ENCODE measurements at regions not wholly inside any gene's neighbourhood (a gene's known extent, or its start where the extent isn't known, plus 50 kb on each side); places are given as distances from the start of the nearest gene placed in this dataset.

- DNase-seq, result no peak
These were observed 466.9 kb downstream of the FUT8 start for GRCh38 chr14:65879248-65880009.

GRCh38 chr14:65880507-65880906, 468.0 kb downstream of the FUT8 start:
- no peak for DNase-seq

GRCh38 chr14:65881642-65882041, 469.1 kb downstream of the FUT8 start:
- no peak for DNase-seq

- no peak for DNase-seq
These were observed 476.1 kb downstream of the FUT8 start for GRCh38 chr14:65888677-65889076.

GRCh38 chr14:65892315-65892714, 479.8 kb downstream of the FUT8 start:
- no peak for DNase-seq

- DNase-seq, result no peak
These were observed 487.6 kb downstream of the FUT8 start for GRCh38 chr14:65900164-65900563.

GRCh38 chr14:65901595-65901994, 489.1 kb downstream of the FUT8 start:
- no peak for DNase-seq

- DNase-seq, result no peak
These were observed 492.5 kb downstream of the FUT8 start for GRCh38 chr14:65904988-65905387.

GRCh38 chr14:65906344-65906743, 493.8 kb downstream of the FUT8 start:
- DNase-seq, result no peak

GRCh38 chr14:65906948-65907347, 494.4 kb downstream of the FUT8 start:
- no peak for DNase-seq

- DNase-seq, result no peak
These were observed 497.7 kb downstream of the FUT8 start for GRCh38 chr14:65910108-65910786.

GRCh38 chr14:65915125-65915524, 502.6 kb downstream of the FUT8 start:
- no peak for DNase-seq

- DNase-seq, result no peak
These were observed 503.5 kb downstream of the FUT8 start for GRCh38 chr14:65916055-65916454.

GRCh38 chr14:65920996-65921395, 508.5 kb downstream of the FUT8 start:
- no peak for DNase-seq

GRCh38 chr14:65922142-65922541, 509.6 kb downstream of the FUT8 start:
- DNase-seq, result no peak

- DNase-seq, result no peak
These were observed 514.0 kb downstream of the FUT8 start for GRCh38 chr14:65926504-65926903.

- DNase-seq, result no peak
These were observed 514.6 kb downstream of the FUT8 start for GRCh38 chr14:65926935-65927700.

- no peak for DNase-seq
These were observed 515.4 kb downstream of the FUT8 start for GRCh38 chr14:65927931-65928356.

GRCh38 chr14:65928995-65929394, 516.5 kb downstream of the FUT8 start:
- DNase-seq, result no peak

GRCh38 chr14:65933400-65934069, 521.0 kb downstream of the FUT8 start:
- no peak for DNase-seq

GRCh38 chr14:65934070-65934435, 521.5 kb downstream of the FUT8 start:
- DNase-seq, result no peak

- no peak for DNase-seq
These were observed 523.9 kb downstream of the FUT8 start for GRCh38 chr14:65936342-65936975.

Data from bone marrow (tissue), 2 donors.